Fibroblast of skin of left biceps (primary cell): ENCODE measurements at regions not wholly inside any gene's neighbourhood (a gene's known extent, or its start where the extent isn't known, plus 50 kb on each side); places are given as distances from the start of the nearest gene placed in this dataset.
"Not testable (repeated sequence)": the region's sequence is repeated elsewhere in the genome, so short reads cannot be mapped to it uniquely, and the experiment has no call there.

Experiments used
- DNase-seq, 2 experiments: peaks; one replicate each; pipeline ENCODE4 v3.0.0-alpha.2; 2013; ENCODE audit warnings: low read depth in 2 of 2

GRCh38 chr6:11427091-11427722 lies 110.3 kb upstream of the TMEM170B start:
- no peak for DNase-seq

GRCh38 chr6:11426571-11426970 lies 111.0 kb upstream of the TMEM170B start:
- DNase-seq, result no peak

- DNase-seq, result no peak
These were observed 111.7 kb upstream of the TMEM170B start for GRCh38 chr6:11425876-11426275.

- no peak for DNase-seq
These were observed 112.1 kb upstream of the TMEM170B start for GRCh38 chr6:11425431-11425871.

GRCh38 chr6:11424395-11425034 lies 113.0 kb upstream of the TMEM170B start:
- DNase-seq, result no peak

GRCh38 chr6:11423667-11424066 lies 113.9 kb upstream of the TMEM170B start:
- DNase-seq, result no peak

GRCh38 chr6:11423072-11423471 lies 114.5 kb upstream of the TMEM170B start:
- DNase-seq, result no peak

GRCh38 chr6:11419763-11420453 lies 117.6 kb upstream of the TMEM170B start:
- no peak for DNase-seq

- no peak for DNase-seq
These were observed 119.2 kb upstream of the TMEM170B start for GRCh38 chr6:11418290-11418905.

- DNase-seq, result no peak
These were observed 120.5 kb upstream of the TMEM170B start for GRCh38 chr6:11416936-11417576.

GRCh38 chr6:11416099-11416935 lies 121.2 kb upstream of the TMEM170B start:
- DNase-seq, result not testable (repeated sequence)

GRCh38 chr6:11415557-11415956 lies 122.0 kb upstream of the TMEM170B start:
- no peak for DNase-seq

GRCh38 chr6:11414176-11414963 lies 123.2 kb upstream of the TMEM170B start:
- DNase-seq, result no peak

GRCh38 chr6:11413728-11414127 lies 123.8 kb upstream of the TMEM170B start:
- no peak for DNase-seq

GRCh38 chr6:11413117-11413687 lies 124.3 kb upstream of the TMEM170B start:
- no peak for DNase-seq

GRCh38 chr6:11412616-11413015 lies 124.9 kb upstream of the TMEM170B start:
- DNase-seq, result no peak

GRCh38 chr6:11412011-11412424 lies 125.5 kb upstream of the TMEM170B start:
- DNase-seq, result peak; percentile 59 to 61

- no peak for DNase-seq
These were observed 126.0 kb upstream of the TMEM170B start for GRCh38 chr6:11411593-11411992.

- no peak for DNase-seq
These were observed 126.8 kb upstream of the TMEM170B start for GRCh38 chr6:11410539-11411307.
